ENCODE measurements at regions not wholly inside any gene's neighbourhood (a gene's known extent, or its start where the extent isn't known, plus 50 kb on each side); places are given as distances from the start of the nearest gene placed in this dataset.

GRCh38 chr16:86151239-86151851 is 252.4 kb downstream of the IRF8 start:
- no peak overlapping the region for H3K4me2 ChIP-seq (ENCODE audit: insufficient read depth, low read length)
- H3K36me3 ChIP-seq (ENCODE audit: control insufficient read depth in 2 of 2, extremely low read depth in 1 of 2, insufficient read depth in 2 of 2, low read length in 2 of 2), result no peaks in the 10 kb centered on the region
- intact Hi-C loops (cut with micrococcal nuclease), result no loop called here
- H3K27me3 ChIP-seq (ENCODE audit: control insufficient read depth in 2 of 2, insufficient read depth in 2 of 2, low read length in 2 of 2), result peaks cover 2 to 6% of the 10 kb centered on the region in 2 experiments
- no peak for DNase-seq (ENCODE audit: low read depth, low spot score)
- no peaks in the 10 kb centered on the region for H3K79me2 ChIP-seq (ENCODE audit: control insufficient read depth, insufficient read depth, low read length)
- no peaks in the 10 kb centered on the region for H4K20me1 ChIP-seq (replicated peaks; ENCODE audit: control insufficient read depth, extremely low read depth, insufficient read depth, low read length)
- no peaks in the 10 kb centered on the region for H3K9me1 ChIP-seq (replicated peaks; ENCODE audit: control insufficient read depth, extremely low read depth, insufficient read depth, low read length)
- dilution Hi-C loops (cut with MboI; ENCODE audit: extremely low pct_ligation_motif_present, low sequenced_read_pairs), result no loop called here
- no peak overlapping the region for H3K27ac ChIP-seq (ENCODE audit: insufficient read depth, low read depth, low read length)
- H3K4me1 ChIP-seq (ENCODE audit: control insufficient read depth, extremely low read depth, insufficient read depth, low read length), result no peaks in the 10 kb centered on the region
- ChIA-PET CTCF (interaction anchor here (1.5 kb wide), 1 partner anchor 367 kb away, joined by 3 read pairs; no protein-coding TSS in a partner anchor), POLR2A (no interaction called here)
- TF ChIP-seq JUN (IDR thresholded peaks at IDR 0.05; ENCODE audit: borderline replicate concordance, insufficient read depth, insufficient read length, low read depth), result no peak
- no peak for TF ChIP-seq POLR2A (IDR thresholded peaks at IDR 0.05; ENCODE audit: low read depth, low read length)
- TF ChIP-seq EZH2 (IDR thresholded peaks at IDR 0.05; ENCODE audit: borderline replicate concordance, low read depth, low read length, severe bottlenecking), result no peak
- TF ChIP-seq FOS (IDR thresholded peaks at IDR 0.05; ENCODE audit: borderline replicate concordance, insufficient read depth, low read length), result no peak
- no peak for TF ChIP-seq POLR2AphosphoS5 (IDR thresholded peaks at IDR 0.05; ENCODE audit: insufficient read depth, low read depth, low read length)
- no peak for TF ChIP-seq MYC (IDR thresholded peaks at IDR 0.05; ENCODE audit: low read depth, low read length)
- TF ChIP-seq, protein P1, sequence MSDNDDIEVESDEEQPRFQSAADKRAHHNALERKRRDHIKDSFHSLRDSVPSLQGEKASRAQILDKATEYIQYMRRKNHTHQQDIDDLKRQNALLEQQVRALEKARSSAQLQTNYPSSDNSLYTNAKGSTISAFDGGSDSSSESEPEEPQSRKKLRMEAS (IDR thresholded peaks at IDR 0.05; ENCODE audit: insufficient read depth, insufficient read length), result no peak
- no peak for TF ChIP-seq CTCF (IDR thresholded peaks at IDR 0.05; ENCODE audit: extremely low read depth in 1 of 2, insufficient read depth in 1 of 2, low read depth in 1 of 2, low read length in 2 of 2)
- no peak for TF ChIP-seq GATA2 (IDR thresholded peaks at IDR 0.05; ENCODE audit: insufficient read depth, insufficient read length, low read depth, low read length)
- no peak overlapping the region for H3K9ac ChIP-seq (replicated peaks; ENCODE audit: extremely low read depth, insufficient read depth, low read length)
- no peak for FAIRE-seq
- no peak overlapping the region for H3K4me3 ChIP-seq (replicated peaks in 1 of 3; ENCODE audit: insufficient read depth in 1 of 3, low read depth in 1 of 3, low read length in 3 of 3)
- H3K9me3 ChIP-seq (replicated peaks; ENCODE audit: control insufficient read depth, insufficient read depth, low read length), result no peaks in the 10 kb centered on the region
- no peak overlapping the region for H2AFZ ChIP-seq (ENCODE audit: low read depth, low read length)
- BruUV-seq (replicated peaks), result no TSS peak

Measured in endothelial cell of umbilical vein (primary cell).